ENCODE measurements at regions not wholly inside any gene's neighbourhood (a gene's known extent, or its start where the extent isn't known, plus 50 kb on each side); places are given as distances from the start of the nearest gene placed in this dataset.

- no peak overlapping the region for H2AFZ ChIP-seq
- TF ChIP-seq EZH2 (IDR thresholded peaks at IDR 0.05; ENCODE audit: low read depth) (no peak), CTCF (conservative IDR thresholded peaks at IDR 0.05) (no peak)
- no peaks in the 10 kb centered on the region; the same call in 1 of the 2 replicates for H3K9me3 ChIP-seq (ENCODE audit: insufficient read depth, low read depth)
- H3K4me2 ChIP-seq = no peak overlapping the region
- POLR2A ChIA-PET (ENCODE audit: unreplicated experiment) = no interaction called here
- no peaks in the 10 kb centered on the region for H3F3A ChIP-seq (ENCODE audit: insufficient read depth, low read depth)
- no peaks in the 10 kb centered on the region for H4K20me1 ChIP-seq (ENCODE audit: insufficient read depth)
- no peaks in the 10 kb centered on the region for H3K27me3 ChIP-seq (ENCODE audit: insufficient read depth, low read depth)
- H3K4me3 ChIP-seq = no peak overlapping the region
- no peak overlapping the region for H3K27ac ChIP-seq
- no peaks in the 10 kb centered on the region for H3K9me2 ChIP-seq (ENCODE audit: insufficient read depth)
- no peaks in the 10 kb centered on the region for H3K36me3 ChIP-seq (ENCODE audit: low read depth)
- intact Hi-C loops (cut with micrococcal nuclease; ENCODE audit: unreplicated experiment) = no loop called here
- no peaks in the 10 kb centered on the region for H3K79me2 ChIP-seq (ENCODE audit: low read depth)
- no TSS peak for BruUV-seq (replicated peaks)
- no peak for DNase-seq
- CTCF ChIA-PET = no interaction called here
- H3K4me1 ChIP-seq (replicated peaks; ENCODE audit: insufficient read depth) = no peaks in the 10 kb centered on the region
These were observed 210.9 kb downstream of the ESM1 start for GRCh38 chr5:54774281-54775170.

GRCh38 chr5:54772684-54773083, 212.7 kb downstream of the ESM1 start:
- H3F3A ChIP-seq (ENCODE audit: insufficient read depth, low read depth) = no peaks in the 10 kb centered on the region

GRCh38 chr5:54772231-54772630, 213.2 kb downstream of the ESM1 start:
- DNase-seq = no peak
- ChIA-PET POLR2A (ENCODE audit: unreplicated experiment) (no interaction called here), CTCF (no interaction called here)
- H3K9me2 ChIP-seq (ENCODE audit: insufficient read depth) = no peaks in the 10 kb centered on the region
- no peaks in the 10 kb centered on the region for H3K79me2 ChIP-seq (ENCODE audit: low read depth)
- no peak overlapping the region for H3K27ac ChIP-seq
- H3K4me3 ChIP-seq = no peak overlapping the region
- intact Hi-C loops (cut with micrococcal nuclease; ENCODE audit: unreplicated experiment) = no loop called here
- H3K4me1 ChIP-seq (replicated peaks; ENCODE audit: insufficient read depth) = no peaks in the 10 kb centered on the region
- TF ChIP-seq EZH2 (IDR thresholded peaks at IDR 0.05; ENCODE audit: low read depth) = no peak
- no peak for TF ChIP-seq CTCF (conservative IDR thresholded peaks at IDR 0.05)
- no peak overlapping the region for H3K4me2 ChIP-seq
- no TSS peak for BruUV-seq (replicated peaks)
- no peaks in the 10 kb centered on the region for H3F3A ChIP-seq (ENCODE audit: insufficient read depth, low read depth)
- H2AFZ ChIP-seq = no peak overlapping the region
- H3K27me3 ChIP-seq (ENCODE audit: insufficient read depth, low read depth) = no peaks in the 10 kb centered on the region
- no peaks in the 10 kb centered on the region for H4K20me1 ChIP-seq (ENCODE audit: insufficient read depth)
- H3K36me3 ChIP-seq (ENCODE audit: low read depth) = no peaks in the 10 kb centered on the region
- H3K9me3 ChIP-seq (ENCODE audit: insufficient read depth, low read depth) = no peaks in the 10 kb centered on the region

More at GRCh38 chr5:54772684-54773083, 212.7 kb downstream of the ESM1 start:
- Histone ChIP-seq H3K4me1 (replicated peaks; ENCODE audit: insufficient read depth) (no peaks in the 10 kb centered on the region), H3K36me3 (ENCODE audit: low read depth) (no peaks in the 10 kb centered on the region), H3K27me3 (ENCODE audit: insufficient read depth, low read depth) (no peaks in the 10 kb centered on the region), H3K27ac (no peak overlapping the region), H4K20me1 (ENCODE audit: insufficient read depth) (no peaks in the 10 kb centered on the region), H3K4me2 (no peak overlapping the region), H3K9me2 (ENCODE audit: insufficient read depth) (no peaks in the 10 kb centered on the region), H3K9me3 (ENCODE audit: insufficient read depth, low read depth) (no peaks in the 10 kb centered on the region), H3K79me2 (ENCODE audit: low read depth) (no peaks in the 10 kb centered on the region), H3K4me3 (no peak overlapping the region), H2AFZ (no peak overlapping the region)
- DNase-seq = no peak
- intact Hi-C loops (cut with micrococcal nuclease; ENCODE audit: unreplicated experiment) = no loop called here
- ChIA-PET CTCF (no interaction called here), POLR2A (ENCODE audit: unreplicated experiment) (no interaction called here)
- TF ChIP-seq CTCF (conservative IDR thresholded peaks at IDR 0.05) = no peak
- no peak for TF ChIP-seq EZH2 (IDR thresholded peaks at IDR 0.05; ENCODE audit: low read depth)
- no TSS peak for BruUV-seq (replicated peaks)

Data from PC-9 (cell line).